ENCODE measurements at regions not wholly inside any gene's neighbourhood (a gene's known extent, or its start where the extent isn't known, plus 50 kb on each side); places are given as distances from the start of the nearest gene placed in this dataset.

DNA sequence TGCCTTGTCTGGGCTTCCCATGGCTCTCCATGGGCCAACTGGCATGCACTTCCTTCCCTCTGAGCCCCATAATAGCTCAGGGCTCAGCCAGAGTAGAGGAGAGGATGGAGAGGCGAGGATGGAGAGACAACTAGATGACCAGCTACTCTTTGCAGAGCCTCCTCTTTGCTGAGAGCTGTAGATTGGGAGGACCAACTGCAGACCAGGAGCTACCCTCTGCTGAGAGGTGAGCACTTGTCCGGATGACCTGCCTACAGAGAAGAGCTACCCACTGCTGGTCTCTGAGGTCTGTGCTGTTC lies 58.0 kb upstream of the ETV3 start:
- Histone ChIP-seq H3K36me3 (no peaks in the 10 kb centered on the region), H3K9me3 (no peaks in the 10 kb centered on the region), H3K27me3 (peaks cover 0 to 42% of the 10 kb centered on the region in 2 donors), H3K27ac (no peak overlapping the region), H3K4me3 (no peak overlapping the region), H3K4me1 (peaks cover 0 to 12% (median 0%) of the 10 kb centered on the region in 4 donors)
- TF ChIP-seq, protein P1, sequence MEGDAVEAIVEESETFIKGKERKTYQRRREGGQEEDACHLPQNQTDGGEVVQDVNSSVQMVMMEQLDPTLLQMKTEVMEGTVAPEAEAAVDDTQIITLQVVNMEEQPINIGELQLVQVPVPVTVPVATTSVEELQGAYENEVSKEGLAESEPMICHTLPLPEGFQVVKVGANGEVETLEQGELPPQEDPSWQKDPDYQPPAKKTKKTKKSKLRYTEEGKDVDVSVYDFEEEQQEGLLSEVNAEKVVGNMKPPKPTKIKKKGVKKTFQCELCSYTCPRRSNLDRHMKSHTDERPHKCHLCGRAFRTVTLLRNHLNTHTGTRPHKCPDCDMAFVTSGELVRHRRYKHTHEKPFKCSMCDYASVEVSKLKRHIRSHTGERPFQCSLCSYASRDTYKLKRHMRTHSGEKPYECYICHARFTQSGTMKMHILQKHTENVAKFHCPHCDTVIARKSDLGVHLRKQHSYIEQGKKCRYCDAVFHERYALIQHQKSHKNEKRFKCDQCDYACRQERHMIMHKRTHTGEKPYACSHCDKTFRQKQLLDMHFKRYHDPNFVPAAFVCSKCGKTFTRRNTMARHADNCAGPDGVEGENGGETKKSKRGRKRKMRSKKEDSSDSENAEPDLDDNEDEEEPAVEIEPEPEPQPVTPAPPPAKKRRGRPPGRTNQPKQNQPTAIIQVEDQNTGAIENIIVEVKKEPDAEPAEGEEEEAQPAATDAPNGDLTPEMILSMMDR (IDR thresholded peaks at IDR 0.05): no peak
- TF ChIP-seq POLR2A (IDR thresholded peaks at IDR 0.05) (no peak), EP300 (IDR thresholded peaks at IDR 0.05) (no peak)
- WGBS, 2 donors: 92 to 97% methylated on average over 2 of the region's 2 CpGs
- no peak for DNase-seq (ENCODE audit: low spot score in 2 of 2)

DNA sequence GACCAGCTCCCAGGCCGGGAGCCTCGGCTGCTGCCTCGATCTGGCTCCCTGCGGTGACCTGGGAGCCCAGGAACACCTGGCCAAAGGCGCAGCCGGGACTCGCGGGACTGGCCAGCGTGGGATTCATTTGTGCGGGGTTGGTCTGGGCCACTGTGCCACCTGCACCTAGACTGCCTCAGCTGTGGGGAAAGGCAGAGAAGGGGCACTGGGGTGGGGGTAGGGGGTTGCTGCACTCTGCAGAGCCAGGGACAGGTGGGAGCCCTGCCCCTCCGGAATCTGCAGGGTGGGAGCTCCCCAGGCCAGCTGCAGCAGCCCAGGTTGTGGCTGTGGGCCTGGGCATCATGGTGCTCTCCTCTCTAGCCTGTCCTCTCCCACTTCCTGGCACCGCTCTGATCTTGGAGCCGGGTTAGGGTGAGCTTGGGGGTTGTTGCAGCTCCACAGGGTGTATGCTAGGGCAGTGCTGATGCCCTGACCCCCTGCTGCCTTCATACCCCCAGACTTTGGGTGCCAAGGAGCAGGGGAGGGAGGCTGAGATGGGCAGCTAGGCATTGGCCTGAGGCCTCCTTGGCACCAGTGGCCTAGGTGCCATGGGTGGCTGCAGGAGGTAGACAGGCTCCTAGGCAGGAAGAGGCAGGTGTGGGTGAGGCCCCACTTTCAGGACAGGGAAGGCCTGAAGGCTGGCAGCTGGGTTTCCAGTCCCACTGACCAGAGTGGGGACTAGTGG lies 57.5 kb upstream of the ETV3 start:
- peaks cover 0 to 42% of the 10 kb centered on the region in 2 donors for H3K27me3 ChIP-seq
- no peaks in the 10 kb centered on the region for H3K36me3 ChIP-seq
- no peak overlapping the region for H3K27ac ChIP-seq
- H3K9me3 ChIP-seq: no peaks in the 10 kb centered on the region
- DNase-seq (ENCODE audit: low spot score in 2 of 2): no peak
- H3K4me3 ChIP-seq: no peak overlapping the region
- H3K4me1 ChIP-seq: peaks cover 0 to 12% (median 0%) of the 10 kb centered on the region in 4 donors
- TF ChIP-seq, protein P1 (IDR thresholded peaks at IDR 0.05): no peak
- TF ChIP-seq POLR2A (IDR thresholded peaks at IDR 0.05): no peak
- no peak for TF ChIP-seq EP300 (IDR thresholded peaks at IDR 0.05)
- WGBS, 2 donors: 75 to 81% methylated on average over 6 to 11 of the region's 13 CpGs

DNA sequence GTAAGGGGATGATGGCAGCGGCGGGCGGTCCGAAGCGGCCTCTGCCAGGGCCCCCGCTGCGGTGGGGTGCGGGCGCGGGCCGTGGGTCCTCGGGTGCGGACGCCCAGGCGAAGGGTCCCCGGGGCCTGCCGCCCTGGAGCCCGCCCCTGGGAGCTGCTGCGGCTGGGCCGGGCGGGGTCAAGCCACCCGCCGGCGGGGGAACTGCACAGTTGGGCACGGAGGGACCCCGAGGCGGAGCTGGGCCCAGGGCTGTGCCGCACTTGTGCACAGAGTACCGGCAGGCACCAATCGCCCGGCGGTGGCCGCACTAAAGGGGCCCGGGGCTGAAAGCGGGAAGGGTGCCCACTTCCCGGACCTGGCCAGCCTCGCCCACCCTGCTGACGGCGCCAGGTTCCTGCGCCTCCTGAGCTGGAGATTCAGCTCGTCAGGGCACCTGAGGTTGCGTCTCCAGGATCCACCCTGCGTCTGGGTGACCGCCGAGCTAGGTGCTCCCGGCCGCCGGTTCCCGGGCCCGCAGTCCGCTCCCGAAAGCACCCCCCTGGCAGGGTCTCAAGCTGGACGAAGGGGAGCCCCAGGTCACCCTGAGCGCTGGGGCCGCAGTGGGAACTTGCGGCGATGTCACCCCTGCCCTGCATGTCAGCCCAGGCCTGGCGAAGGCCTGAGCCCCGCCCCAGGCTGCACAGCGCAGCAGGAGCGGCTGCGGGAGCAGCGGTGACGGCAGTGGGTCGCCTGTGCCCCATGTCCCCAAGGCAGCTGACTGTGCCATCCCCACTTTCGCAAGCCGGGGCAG lies 56.7 kb upstream of the ETV3 start:
- Histone ChIP-seq H3K27ac (no peak overlapping the region), H3K4me1 (peaks cover 0 to 12% (median 0%) of the 10 kb centered on the region in 4 donors), H3K4me3 (no peak overlapping the region), H3K36me3 (no peaks in the 10 kb centered on the region), H3K9me3 (no peaks in the 10 kb centered on the region), H3K27me3 (peaks cover 0 to 42% of the 10 kb centered on the region in 2 donors)
- WGBS, 2 donors: 11 to 20% methylated on average over 20 to 62 of the region's 67 CpGs
- no peak for DNase-seq (ENCODE audit: low spot score in 2 of 2)
- TF ChIP-seq, protein P1 (IDR thresholded peaks at IDR 0.05): no peak
- no peak for TF ChIP-seq EP300 (IDR thresholded peaks at IDR 0.05)
- TF ChIP-seq POLR2A (IDR thresholded peaks at IDR 0.05): no peak

DNA sequence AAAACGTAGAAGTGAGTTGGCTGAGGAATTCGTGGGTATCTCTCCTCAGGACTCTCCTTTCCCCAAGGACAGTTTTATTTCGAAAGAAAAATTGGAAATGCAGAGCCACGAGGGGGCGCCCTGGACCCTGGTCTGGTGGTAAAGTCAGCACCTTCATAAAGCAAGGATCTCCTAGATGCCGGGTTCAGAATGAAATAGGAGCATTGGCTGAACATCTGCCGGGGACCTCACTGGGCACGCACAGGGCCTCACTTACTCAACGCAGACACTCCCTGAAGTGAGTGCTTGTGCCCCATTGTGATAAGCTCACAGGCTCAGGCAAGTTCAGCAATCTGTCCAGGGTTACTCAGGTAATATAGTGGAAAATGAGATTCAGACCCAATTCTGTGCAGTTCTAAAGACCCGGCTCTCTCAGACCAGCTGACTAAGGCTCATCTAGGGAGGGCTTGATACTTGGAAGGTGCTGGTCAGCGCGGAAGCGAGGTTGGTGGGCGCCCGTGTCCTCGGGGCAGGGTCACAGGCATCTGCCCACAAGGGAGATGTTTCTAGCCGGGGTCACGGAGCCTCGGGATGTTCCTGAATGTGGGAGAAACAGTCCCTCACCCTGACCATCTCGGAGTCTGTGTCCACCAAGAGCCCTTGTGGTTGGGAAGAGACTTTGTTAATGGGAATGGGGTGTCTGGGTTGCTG lies 55.7 kb upstream of the ETV3 start:
- DNase-seq (ENCODE audit: low spot score in 2 of 2): peak; percentile 26 to 55
- WGBS, 2 donors: 37 to 43% methylated on average over 20 of the region's 20 CpGs
- H3K27me3 ChIP-seq: peaks cover 0 to 42% of the 10 kb centered on the region in 2 donors
- TF ChIP-seq, protein P1 (IDR thresholded peaks at IDR 0.05): peak; percentile 18 to 60 (median 43)
- no peak for TF ChIP-seq EP300 (IDR thresholded peaks at IDR 0.05)
- H3K4me3 ChIP-seq: no peak overlapping the region
- H3K36me3 ChIP-seq: no peaks in the 10 kb centered on the region
- H3K4me1 ChIP-seq: peaks cover 0 to 12% (median 0%) of the 10 kb centered on the region in 4 donors
- no peak overlapping the region for H3K27ac ChIP-seq
- H3K9me3 ChIP-seq: no peaks in the 10 kb centered on the region

Data from tibial nerve (tissue), 4 donors.